G401 (cell line): ENCODE measurements at regions not wholly inside any gene's neighbourhood (a gene's known extent, or its start where the extent isn't known, plus 50 kb on each side); places are given as distances from the start of the nearest gene placed in this dataset.
"Not testable (repeated sequence)": the region's sequence is repeated elsewhere in the genome, so short reads cannot be mapped to it uniquely, and the experiment has no call there.

Experiments used
- DNase-seq: peaks from one replicate; pipeline ENCODE4 v3.0.0-alpha.2; 2015; ENCODE audit warnings: low spot score
- in situ Hi-C: cut with HindIII; loops from 2 replicates; pipeline ENCODE4 v1.10.0; 2016; ENCODE audit warnings: low sequenced_read_pairs, mixed read lengths

DNA sequence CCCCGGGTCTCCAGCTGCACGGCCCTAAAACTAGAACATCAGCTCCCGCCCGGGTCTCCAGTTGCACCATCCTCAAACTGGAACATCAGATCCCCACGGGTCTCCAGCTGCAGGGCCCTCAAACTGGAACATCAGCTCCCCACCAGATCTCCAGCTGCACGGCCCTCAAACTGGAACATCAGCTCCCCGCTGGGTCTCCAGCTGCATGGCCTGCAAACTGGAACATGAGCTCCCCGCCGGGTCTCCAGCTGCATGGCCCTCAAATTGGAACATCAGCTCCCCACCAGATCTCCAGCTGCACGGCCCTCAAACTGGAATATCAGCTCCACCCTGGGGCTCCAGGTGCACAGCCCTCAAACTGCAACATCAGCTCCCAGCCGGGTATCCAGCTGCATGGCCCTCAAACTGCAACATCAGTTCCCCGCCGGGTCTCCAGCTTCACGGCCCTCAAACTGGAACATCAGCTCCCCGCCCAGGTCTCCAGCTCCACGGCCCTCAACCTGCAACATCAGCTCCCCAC, 93.5 kb upstream of the LPCAT1 start:
- DNase-seq, in situ Hi-C loops: not testable (repeated sequence)

DNA sequence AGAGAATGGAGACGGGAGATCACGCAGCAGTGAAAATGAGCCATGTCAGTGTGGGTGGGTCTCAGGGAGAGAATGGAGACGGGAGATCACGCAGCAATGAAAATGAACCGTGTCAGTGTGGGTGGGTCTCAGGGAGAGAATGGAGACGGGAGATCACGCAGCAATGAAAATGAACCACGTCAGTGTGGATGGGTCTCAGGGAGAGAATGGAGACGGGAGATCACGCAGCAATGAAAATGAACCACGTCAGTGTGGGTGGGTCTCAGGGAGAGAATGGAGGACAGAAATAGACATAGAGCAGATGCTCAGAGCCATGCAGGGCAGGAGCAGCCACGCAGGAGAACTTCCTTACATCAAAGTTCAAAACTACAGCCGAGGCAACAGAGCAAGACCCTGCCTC, 89.8 kb upstream of the LPCAT1 start:
- in situ Hi-C loops, DNase-seq: not testable (repeated sequence)

DNA sequence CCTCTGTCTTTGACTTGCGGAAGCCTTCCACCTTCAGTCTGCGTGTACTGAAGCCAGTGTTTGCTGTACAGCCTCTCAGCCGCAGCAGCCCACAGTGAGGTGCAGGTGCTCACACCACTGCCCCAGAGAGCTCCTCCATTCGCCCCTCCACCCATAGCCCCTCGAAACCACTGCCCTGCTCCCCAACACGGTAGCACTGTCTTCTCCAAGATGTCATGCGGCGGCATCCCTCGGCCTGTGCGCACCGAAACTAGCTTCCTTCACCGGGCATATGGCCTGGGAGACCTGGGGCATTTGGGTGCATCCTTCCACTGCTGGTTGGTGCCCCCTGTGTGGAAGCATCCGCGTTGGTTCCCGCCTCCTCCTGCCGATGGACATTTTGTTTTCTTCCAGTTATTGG, 86.8 kb upstream of the LPCAT1 start:
- DNase-seq, in situ Hi-C loops: not testable (repeated sequence)

DNA sequence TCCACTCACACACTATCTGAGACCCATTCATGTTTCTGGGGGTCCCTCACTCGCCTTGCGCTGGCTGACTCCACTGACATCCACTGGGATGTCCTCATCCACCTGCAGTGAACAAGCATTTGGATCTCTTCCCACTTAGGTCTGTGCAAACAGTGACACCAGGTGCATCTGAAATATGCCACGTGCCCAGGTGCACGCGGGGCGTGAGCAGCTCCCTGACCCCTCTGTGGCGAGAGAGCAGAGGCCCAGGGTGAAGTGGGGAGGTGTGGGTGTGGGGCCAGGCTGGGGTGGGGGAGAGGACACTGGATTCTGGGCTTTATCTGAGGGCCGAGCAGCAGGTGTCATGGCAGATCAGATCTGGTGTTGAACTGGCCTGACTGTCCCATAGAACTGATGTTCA, 85.4 kb upstream of the LPCAT1 start:
- in situ Hi-C loops, DNase-seq: not testable (repeated sequence)

DNA sequence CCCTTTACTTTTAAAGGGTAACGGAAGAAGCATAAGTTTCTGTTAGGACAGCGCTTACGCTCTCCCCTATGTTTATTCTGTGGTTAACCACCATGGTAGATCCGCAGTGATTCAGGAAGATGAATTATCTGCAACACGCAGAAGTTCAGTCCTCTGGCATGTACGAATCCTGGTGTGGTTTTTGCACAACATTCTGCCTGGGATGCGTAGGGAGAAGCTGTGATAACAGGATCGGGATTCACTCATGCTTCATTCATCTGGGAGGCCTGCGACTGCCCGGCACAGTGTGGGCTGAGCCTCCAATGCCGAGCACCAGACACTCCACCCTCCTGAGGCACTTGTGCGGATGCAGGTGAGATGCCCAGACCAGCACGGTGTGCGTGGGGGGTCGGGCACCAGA, 84.6 kb upstream of the LPCAT1 start:
- DNase-seq, in situ Hi-C loops: not testable (repeated sequence)

DNA sequence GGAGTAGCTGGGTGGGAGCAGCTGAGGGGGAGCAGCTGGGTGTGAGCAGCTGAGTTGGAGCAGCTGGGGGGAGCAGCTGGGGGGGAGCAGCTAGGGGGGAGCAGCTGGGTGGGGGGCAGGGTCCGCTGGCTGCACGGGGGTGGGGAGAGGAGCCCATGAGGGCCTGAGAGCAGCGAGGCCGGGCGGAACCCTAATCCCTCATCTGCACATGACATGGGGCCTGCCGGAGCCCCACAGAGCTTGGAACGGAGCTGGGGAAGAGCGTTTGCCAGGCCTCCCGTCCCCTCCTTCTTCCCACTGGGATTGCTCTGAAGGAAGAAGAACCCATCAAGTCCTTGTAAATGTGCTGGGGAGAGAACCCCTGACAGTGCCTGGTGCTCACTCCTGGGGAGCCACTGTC, 83.2 kb upstream of the LPCAT1 start:
- DNase-seq, in situ Hi-C loops: not testable (repeated sequence)

DNA sequence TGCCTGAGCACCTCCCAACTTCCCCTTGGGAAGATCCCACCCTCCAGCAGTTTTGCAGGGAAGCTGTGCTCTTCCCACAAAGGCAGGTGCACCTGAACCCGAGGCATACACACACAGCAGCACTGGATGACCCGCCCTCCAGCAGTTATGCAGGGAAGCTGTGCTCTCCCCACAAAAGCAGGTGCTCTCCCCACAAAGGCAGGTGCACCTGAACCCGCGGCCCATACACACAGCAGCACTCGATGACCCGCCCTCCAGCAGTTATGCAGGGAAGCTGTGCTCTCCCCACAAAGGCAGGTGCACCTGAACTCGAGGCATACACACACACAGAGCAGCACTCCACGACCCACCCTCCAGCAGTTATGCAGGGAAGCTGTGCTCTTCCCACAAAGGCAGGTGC, 80.2 kb upstream of the LPCAT1 start:
- DNase-seq, in situ Hi-C loops: not testable (repeated sequence)

DNA sequence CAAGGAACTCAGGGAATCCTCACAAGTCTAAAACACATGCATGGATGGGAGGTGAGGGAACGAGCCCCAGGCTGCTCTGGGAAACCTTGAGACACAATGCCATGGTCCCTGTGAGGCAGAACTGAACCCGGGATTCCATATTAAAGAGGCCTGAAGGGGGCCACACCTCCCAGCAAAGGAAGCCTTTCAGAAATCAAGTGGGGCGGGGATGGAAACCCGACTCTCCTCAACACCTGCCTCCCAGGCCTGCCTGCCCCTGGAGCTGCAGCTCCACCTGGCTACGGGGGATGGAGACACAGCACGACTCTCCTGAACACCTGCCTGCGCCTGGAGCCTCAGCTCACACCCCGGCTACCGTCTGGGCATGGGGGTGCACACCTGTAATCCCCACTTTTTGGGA, 77.8 kb upstream of the LPCAT1 start:
- in situ Hi-C loops, DNase-seq: not testable (repeated sequence)

DNA sequence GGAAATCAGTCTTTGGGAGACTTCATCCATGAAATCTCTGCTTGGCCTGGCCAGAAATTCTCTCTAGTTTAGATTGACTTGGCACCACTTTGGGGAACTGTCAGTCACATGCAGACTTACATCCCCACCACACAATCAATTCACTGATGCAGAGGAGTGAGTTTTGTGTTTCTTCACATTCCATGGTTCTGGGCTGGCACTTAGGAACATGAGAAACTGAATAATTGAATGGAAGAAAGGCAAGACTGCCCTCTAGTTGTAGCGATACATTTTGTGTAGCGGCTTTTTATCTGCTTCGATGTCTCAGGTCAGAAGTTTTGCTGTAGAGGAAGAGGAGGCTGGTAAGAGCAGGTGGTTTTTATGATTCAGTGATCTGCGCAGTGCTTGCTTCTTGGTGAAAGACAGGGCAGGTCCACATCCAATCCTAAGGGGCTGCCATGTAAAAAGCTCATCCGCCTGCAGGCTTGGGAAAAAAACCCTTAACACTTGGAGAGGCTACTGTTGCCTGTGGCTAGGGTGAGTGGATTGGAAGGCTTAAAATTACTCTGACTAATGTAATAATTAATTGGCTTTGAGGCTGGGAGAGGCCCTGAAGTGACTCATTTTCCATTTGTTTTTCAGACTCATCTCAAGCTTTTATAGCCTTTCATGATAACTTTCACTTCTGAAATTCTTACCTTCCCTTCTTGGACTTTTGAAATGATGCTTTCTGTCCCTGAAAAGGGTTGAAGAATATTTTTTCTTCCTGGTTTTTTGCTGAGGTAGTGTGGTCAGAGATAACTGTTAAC, 75.4 kb upstream of the LPCAT1 start:
- in situ Hi-C loops: not testable (repeated sequence)
- peak; percentile 25 for DNase-seq

DNA sequence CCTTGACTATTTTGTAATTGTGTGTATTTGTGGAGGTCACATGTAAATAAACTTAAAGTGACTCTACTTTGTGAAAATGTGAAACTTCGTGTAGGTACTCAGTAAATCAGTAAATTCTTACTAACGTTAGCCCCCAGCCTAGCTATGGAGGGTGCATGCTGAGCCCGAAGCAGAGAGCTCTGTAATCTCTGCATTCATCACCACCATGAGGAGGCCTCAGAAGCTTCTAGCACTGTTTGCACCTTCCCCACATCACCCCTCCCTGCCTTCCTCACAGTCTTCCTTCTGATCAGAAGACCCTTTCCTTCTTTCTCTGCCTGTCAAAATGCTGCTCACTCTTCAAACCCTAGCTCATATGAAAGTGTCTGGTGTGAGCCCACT, 73.3 kb upstream of the LPCAT1 start:
- in situ Hi-C loops, DNase-seq: not testable (repeated sequence)

DNA sequence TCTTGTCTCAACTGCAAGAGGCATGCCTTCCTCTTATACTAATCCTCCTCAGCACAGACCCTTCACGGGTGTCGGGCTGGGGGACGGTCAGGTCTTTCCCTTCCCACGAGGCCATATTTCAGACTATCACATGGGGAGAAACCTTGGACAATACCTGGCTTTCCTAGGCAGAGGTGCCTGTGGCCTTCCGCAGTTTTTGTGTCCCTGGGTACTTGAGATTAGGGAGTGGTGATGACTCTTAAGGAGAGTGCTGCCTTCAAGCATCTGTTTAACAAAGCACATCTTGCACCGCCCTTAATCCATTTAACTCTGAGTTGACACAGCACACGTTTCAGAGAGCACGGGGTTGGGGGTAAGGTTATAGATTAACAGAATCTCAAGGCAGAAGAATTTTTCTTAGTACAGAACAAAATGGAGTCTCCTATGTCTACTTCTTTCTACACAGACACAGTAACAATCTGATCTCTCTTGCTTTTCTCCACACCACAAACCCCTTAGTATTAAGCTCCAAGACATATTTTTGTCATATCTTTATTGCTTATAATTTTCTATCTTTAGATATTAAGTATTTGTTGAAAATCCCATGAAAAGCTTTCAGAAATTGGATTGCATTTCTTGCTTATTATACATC, 72.8 kb upstream of the LPCAT1 start:
- in situ Hi-C loops, DNase-seq: not testable (repeated sequence)

DNA sequence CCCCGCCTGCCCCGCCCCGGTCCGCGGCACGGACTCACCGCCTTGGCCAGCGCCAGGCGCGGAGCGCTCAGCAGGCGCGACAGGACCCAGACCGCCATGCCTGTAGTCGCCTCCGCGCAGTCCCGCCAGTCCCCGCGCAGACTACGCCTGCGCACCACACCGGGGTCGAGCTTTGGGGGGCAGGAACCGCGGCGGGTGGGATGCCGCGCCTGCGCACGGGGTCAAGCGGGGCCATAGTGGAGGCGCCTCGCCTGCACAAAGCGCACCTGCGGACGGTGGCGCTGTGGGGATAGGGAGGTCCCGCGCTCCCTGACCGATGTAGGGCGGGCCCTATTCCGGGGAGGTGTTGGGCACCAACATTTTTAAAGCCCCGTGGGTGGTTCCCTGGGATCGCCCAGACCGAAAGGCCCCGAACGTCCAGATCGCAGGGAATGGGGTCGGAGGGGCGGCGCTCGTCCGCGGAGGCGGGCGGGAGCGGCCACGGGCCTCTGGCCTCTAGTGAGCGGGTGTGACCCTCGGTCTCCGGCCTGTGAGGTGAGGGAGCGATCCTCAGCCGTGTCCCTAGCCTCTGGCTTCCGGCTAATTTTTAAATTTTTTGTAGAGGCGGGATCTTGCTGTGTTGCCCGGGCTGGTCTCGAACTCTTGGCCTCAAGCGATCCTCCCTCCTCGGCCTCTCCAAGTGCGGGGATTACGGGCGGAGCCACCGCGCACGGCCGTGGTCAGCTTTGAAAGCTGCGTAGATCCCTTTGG, 70.8 kb upstream of the LPCAT1 start:
- peak; percentile 80 for DNase-seq
- in situ Hi-C loops: no loop called here

DNA sequence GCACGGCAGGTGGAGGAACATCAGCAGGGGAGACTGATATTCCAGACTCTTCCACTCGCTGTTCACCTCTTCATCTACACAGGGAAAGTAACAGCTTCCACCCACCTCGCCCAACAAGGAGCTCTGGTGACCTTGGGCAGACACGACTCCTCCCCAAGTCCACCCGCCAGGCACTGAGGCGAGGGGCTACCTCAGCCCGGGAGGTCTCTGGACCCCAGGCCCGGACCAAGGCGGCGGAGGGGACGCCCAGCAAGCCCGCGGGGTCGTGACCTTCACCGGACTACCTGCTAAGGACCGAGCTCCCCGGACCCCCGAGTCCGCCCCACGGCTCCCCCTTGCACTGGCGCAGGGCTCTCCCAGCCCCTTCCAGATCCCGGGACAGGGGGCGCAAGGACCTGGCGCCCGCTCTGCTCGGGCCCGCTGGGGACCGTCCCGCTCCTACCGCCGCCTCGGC, 70.2 kb upstream of the LPCAT1 start:
- in situ Hi-C loops: no loop called here
- peak; percentile 45 for DNase-seq

DNA sequence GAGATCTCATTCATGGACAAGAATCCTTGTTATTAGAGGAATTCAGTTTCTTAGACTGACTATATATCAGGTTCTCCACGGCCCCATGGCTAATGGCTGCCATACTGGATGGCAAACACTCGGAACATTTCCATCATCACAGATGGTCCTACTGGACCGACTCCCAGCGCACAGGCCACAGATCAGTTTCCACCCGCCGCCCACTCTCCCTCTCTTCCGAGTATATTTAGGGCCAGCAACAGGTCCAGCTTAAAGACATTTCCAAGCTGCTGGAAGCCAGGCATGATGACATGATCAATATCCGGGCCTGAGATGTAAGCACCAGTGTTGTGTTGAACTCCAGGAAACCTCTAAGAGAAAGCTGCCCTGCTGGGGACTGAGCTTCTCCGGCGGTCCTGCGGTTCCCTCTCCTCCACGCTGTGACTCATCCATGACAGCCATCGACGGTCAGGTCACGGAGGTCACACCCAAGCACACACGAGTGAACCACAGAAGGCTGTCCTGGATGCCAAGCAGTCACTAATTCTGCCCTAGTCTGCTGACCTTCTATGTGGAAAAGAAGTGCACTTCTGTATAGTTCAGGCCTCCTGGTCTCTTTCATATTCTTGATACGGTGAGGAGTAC, 64.4 kb upstream of the LPCAT1 start:
- in situ Hi-C loops: not testable (repeated sequence)
- DNase-seq: peak; percentile 77

DNA sequence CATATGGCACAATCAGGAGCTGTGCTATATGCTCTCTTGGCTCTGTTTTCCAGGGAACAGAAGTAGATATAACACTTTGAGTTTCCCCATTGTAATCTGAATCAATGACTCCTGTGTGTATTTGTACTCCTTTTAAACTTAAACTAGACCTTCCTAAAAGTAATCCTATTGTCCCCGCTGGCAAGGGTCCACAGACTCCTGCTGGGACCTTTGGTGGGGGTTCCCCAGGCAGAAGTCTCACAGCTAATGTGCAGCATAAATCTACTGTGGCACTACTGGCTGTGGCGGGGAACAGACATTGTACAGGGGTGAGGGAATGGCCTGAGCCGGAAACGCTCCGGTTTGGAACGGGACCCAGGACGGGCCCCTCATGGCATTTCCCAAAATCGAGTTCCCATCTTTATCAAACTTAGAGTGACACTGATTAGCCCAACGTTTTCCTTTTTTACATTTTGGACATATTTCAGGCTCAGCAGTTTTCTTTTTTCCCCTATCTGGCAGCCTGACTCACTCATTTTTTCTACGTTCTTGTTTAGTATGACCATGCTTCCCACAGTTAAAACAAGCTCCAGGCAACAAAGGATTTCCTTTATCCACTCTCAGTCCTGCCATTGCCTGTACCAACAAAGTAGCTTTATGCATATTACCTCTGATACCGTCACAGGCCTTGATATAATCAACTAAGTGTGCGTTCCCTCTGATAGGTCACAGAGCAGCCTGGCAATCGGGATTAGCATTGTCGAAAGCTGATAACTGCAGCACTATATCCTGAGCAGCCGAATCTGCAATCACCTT, 59.5 kb upstream of the LPCAT1 start:
- in situ Hi-C loops, DNase-seq: not testable (repeated sequence)

DNA sequence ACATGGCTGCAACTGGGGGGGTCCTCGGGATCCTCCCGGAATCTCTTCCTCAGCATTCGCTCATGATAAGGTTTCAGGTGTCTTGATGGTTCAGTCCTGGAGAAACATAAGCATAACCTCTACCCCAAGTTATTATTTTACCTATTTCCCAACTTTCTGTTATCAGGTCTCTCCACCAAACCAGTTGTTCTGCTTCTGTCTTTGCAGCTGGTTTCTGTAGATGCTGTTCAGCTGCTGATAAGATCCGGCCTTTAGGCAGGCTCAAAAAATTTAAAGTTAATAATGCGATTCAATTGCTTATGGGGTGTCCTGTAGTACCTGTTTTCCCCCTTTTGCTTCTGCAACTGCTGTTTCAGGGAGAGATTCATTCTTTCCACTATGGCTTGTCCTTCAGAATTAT, 55.6 kb upstream of the LPCAT1 start:
- in situ Hi-C loops, DNase-seq: not testable (repeated sequence)

DNA sequence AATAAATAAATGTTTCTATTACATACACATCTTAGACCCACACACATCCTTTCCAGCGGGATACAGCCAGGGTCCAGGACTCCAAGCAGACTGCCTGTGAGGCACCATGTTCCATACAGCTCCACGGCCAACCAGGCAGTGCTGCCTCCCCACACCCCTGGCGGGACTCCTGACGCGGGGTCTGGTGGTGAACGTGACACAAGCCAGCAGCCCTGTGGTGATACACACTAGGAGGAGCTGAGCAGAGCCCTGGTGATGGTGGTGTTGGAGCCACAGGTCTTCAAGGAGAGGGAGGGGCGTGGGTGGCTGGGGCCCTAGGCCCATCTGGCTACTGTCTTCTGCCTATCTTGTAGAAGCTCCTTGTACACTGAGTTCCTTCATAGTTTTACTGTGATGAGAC, 53.1 kb upstream of the LPCAT1 start:
- in situ Hi-C loops, DNase-seq: not testable (repeated sequence)

DNA sequence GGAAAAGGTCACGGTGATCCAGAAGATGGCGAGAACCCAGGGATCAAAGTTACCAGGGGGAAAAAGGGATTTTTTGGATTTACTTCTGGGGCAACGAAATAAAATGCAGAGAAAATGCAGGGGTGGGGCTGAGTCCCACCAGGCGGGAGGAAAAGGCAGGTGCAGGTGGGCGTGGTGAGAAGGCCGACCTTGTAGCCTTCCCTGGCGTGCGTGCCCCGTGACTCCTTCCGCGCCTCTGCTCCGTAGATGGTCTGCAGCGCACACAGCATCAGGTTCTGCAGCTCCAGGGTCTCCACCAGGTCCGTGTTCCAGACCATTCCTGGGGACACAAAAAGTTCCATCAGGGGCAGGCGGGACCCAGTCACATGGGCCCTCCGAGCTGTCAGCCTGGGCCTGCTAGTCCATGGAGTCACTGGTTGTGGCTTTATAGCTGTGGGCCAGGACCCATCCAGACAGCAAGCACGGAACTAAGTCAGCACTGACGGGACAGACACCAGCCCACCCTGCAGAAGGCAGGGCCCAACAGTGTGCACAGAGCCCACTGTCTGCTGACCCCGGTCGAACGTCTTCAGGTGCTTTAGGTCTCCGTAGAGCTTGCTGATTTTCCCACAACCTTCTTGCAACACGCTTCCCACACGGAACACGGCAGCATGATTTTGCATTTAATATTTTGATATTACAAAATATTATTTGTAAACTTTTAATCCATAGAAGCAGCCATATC, 52.4 kb upstream of the LPCAT1 start:
- DNase-seq, in situ Hi-C loops: not testable (repeated sequence)
